CD4-positive, CD25-positive, alpha-beta regulatory T cell (primary cell): ENCODE measurements at regions not wholly inside any gene's neighbourhood (a gene's known extent, or its start where the extent isn't known, plus 50 kb on each side); places are given as distances from the start of the nearest gene placed in this dataset.

Experiments used
- ATAC-seq, 2 donors: fragments of 150-1000 bp; cut with Tn5 transposase; one replicate each; pipeline ENCODE4 v1.10.0; 2021; ENCODE audit warnings: low read depth in 2 of 2, moderate number of reproducible peaks in 2 of 2, moderate library complexity in 1 of 2
- DNase-seq, 3 donors: peaks; one replicate each; pipeline versions ENCODE4 v3.0.0 to v3.0.0-alpha.2; 2012 to 2022; ENCODE audit warnings: mixed read lengths in 1 of 3
- H3K27ac ChIP-seq: one replicate; pipeline ENCODE4 v1.7.0; 2013; ENCODE audit warnings: mild to moderate bottlenecking, low read length; ENCODE audit not compliant: insufficient read depth, poor library complexity, severe bottlenecking
- H3K27me3 ChIP-seq: one replicate; pipeline ENCODE4 v1.7.0; 2013; ENCODE audit warnings: low read length; ENCODE audit not compliant: control insufficient read depth, insufficient read depth
- H3K36me3 ChIP-seq: one replicate; pipeline ENCODE4 v1.7.0; 2013; ENCODE audit warnings: mild to moderate bottlenecking, low read length, moderate library complexity; ENCODE audit not compliant: control insufficient read depth, insufficient read depth
- H3K4me1 ChIP-seq: 2 replicates; pipeline ENCODE4 v1.7.0; 2013; ENCODE audit warnings: mild to moderate bottlenecking, low read length; ENCODE audit not compliant: insufficient read depth, control insufficient read depth, poor library complexity, severe bottlenecking
- H3K4me3 ChIP-seq: one replicate; pipeline ENCODE4 v1.7.0; 2013; ENCODE audit warnings: low read depth, mild to moderate bottlenecking, low read length, moderate library complexity
- H3K9me3 ChIP-seq, 2 experiments: 1 replicate in 1 of 2; 2 replicates in 1 of 2; pipeline ENCODE4 v1.7.0; 2013; ENCODE audit warnings: low read length in 2 of 2, mild to moderate bottlenecking in 1 of 2, moderate library complexity in 1 of 2; ENCODE audit not compliant: control insufficient read depth in 2 of 2
- H3K27ac Mint-ChIP-seq, 3 donors: one replicate each; pipeline ENCODE4 v1.8.0; 2020 to 2022; ENCODE audit warnings: mild to moderate bottlenecking in 3 of 3, mixed read lengths in 3 of 3, moderate library complexity in 2 of 3
- H3K27me3 Mint-ChIP-seq: one replicate; pipeline ENCODE4 v1.8.0; 2022; ENCODE audit warnings: mild to moderate bottlenecking, mixed read lengths
- H3K36me3 Mint-ChIP-seq: one replicate; pipeline ENCODE4 v1.8.0; 2020; ENCODE audit warnings: mixed read lengths
- H3K4me1 Mint-ChIP-seq, 4 donors: one replicate each; pipeline ENCODE4 v1.8.0; 2020 to 2022; ENCODE audit warnings: mixed read lengths in 4 of 4, mild to moderate bottlenecking in 1 of 4
- H3K4me3 Mint-ChIP-seq, 4 donors: one replicate each; pipeline ENCODE4 v1.8.0; 2020 to 2022; ENCODE audit warnings: mild to moderate bottlenecking in 4 of 4, mixed read lengths in 4 of 4, moderate library complexity in 3 of 4
- H3K9me3 Mint-ChIP-seq, 7 donors: one replicate each; pipeline ENCODE4 v1.8.0; 2020 to 2022; ENCODE audit warnings: mixed read lengths in 7 of 7, mild to moderate bottlenecking in 3 of 7, moderate library complexity in 2 of 7

DNA sequence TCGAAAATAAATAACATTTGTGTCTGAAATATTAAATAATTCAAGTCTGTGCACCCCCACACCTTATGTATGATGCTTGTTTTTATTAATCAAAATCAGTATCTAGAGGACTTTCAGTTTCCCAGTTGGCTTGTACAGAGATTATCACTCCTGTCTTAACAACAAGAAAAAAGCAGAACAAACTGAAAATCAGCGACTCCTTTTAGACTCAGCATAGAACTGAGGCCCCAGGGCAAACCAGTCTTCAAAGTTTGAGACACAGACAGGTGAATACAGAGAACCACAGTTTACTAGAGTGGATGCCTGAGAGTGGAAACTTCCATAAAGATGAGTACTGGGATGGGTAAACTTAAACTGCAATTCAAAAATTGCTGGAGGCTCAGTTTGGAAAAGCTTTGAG, 142.8 kb upstream of the KLF8 start:
- ATAC-seq (no peak), DNase-seq (no peak)
- no peaks in the 10 kb centered on the region for H3K36me3 Mint-ChIP-seq
- Histone ChIP-seq H3K4me1 (no peaks in the 10 kb centered on the region), H3K9me3 (no peaks in the 10 kb centered on the region), H3K27me3 (no peaks in the 10 kb centered on the region), H3K27ac (no peak overlapping the region), H3K4me3 (no peak overlapping the region), H3K36me3 (no peaks in the 10 kb centered on the region)
- H3K4me1 Mint-ChIP-seq: no peaks in the 10 kb centered on the region
- H3K4me3 Mint-ChIP-seq: no peak overlapping the region
- H3K27me3 Mint-ChIP-seq: no peaks in the 10 kb centered on the region
- peaks cover 0 to 4% (median 0%) of the 10 kb centered on the region in 7 donors for H3K9me3 Mint-ChIP-seq
- no peak overlapping the region for H3K27ac Mint-ChIP-seq

- Mint-ChIP-seq H3K9me3 (peaks cover 0 to 4% (median 0%) of the 10 kb centered on the region in 7 donors), H3K36me3 (no peaks in the 10 kb centered on the region), H3K4me1 (no peaks in the 10 kb centered on the region), H3K27me3 (no peaks in the 10 kb centered on the region), H3K27ac (no peak overlapping the region), H3K4me3 (no peak overlapping the region)
- Histone ChIP-seq H3K27me3 (no peaks in the 10 kb centered on the region), H3K9me3 (no peaks in the 10 kb centered on the region), H3K36me3 (no peaks in the 10 kb centered on the region), H3K4me1 (no peaks in the 10 kb centered on the region), H3K27ac (no peak overlapping the region), H3K4me3 (no peak overlapping the region)
- ATAC-seq (no peak), DNase-seq (no peak)
Observed at GRCh38 chrX:56099271-56099670, 132.9 kb upstream of the KLF8 start.

- Histone ChIP-seq H3K9me3 (no peaks in the 10 kb centered on the region), H3K36me3 (no peaks in the 10 kb centered on the region), H3K4me3 (no peak overlapping the region), H3K27ac (no peak overlapping the region), H3K27me3 (no peaks in the 10 kb centered on the region), H3K4me1 (no peaks in the 10 kb centered on the region)
- H3K27me3 Mint-ChIP-seq: no peaks in the 10 kb centered on the region
- H3K36me3 Mint-ChIP-seq: no peaks in the 10 kb centered on the region
- DNase-seq (no peak), ATAC-seq (no peak)
- H3K9me3 Mint-ChIP-seq: peaks cover 0 to 19% (median 0%) of the 10 kb centered on the region in 7 donors
- no peak overlapping the region for H3K4me3 Mint-ChIP-seq
- peaks cover 0 to 2% (median 0%) of the 10 kb centered on the region in 4 donors for H3K4me1 Mint-ChIP-seq
- no peak overlapping the region for H3K27ac Mint-ChIP-seq
Observed at GRCh38 chrX:56107320-56107719, 124.8 kb upstream of the KLF8 start.

DNA sequence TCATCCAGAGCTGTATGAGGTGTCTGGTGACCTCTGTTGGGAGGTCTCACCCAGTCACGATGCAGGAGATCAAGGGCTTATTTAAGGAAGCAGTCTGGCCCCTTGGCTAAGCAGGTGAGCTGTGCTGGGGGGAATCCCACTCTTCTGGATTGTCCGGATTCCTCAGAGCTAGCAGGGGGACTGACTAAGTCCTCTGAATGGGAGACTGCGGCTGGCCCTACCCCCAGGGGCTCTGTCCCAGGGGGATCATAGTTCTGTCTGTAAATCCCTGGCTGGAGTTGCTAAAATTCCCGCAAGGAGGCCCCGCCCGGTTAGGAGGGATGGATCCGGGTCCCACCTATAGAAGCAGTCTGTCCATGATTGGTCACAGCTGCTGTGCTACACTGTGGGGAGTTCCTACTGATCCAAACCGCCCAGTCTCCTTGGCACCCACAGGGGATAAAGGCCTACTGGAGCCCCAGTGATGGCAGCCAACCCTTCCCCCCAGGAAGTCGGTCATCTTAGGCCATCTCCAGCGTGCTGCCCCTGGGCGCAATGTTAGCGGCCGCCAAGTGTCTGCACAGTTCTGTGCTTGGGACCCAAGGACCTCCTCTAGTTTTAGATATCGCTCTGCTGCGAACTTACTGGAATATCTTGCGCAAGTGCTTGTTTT, 118.2 kb upstream of the KLF8 start:
- no peaks in the 10 kb centered on the region for H3K27me3 ChIP-seq
- Mint-ChIP-seq H3K4me1 (peaks cover 0 to 2% (median 0%) of the 10 kb centered on the region in 4 donors), H3K9me3 (peaks cover 0 to 7% (median 0%) of the 10 kb centered on the region in 7 donors), H3K27me3 (no peaks in the 10 kb centered on the region), H3K4me3 (no peak overlapping the region), H3K27ac (no peak overlapping the region), H3K36me3 (no peaks in the 10 kb centered on the region)
- no peaks in the 10 kb centered on the region for H3K9me3 ChIP-seq
- no peaks in the 10 kb centered on the region for H3K4me1 ChIP-seq
- H3K27ac ChIP-seq: no peak overlapping the region
- no peaks in the 10 kb centered on the region for H3K36me3 ChIP-seq
- no peak for DNase-seq
- no peak for ATAC-seq
- no peak overlapping the region for H3K4me3 ChIP-seq

- Histone ChIP-seq H3K4me3 (no peak overlapping the region), H3K4me1 (no peaks in the 10 kb centered on the region), H3K27me3 (no peaks in the 10 kb centered on the region), H3K27ac (no peak overlapping the region), H3K9me3 (no peaks in the 10 kb centered on the region), H3K36me3 (no peaks in the 10 kb centered on the region)
- H3K27me3 Mint-ChIP-seq: no peaks in the 10 kb centered on the region
- ATAC-seq: no peak
- DNase-seq: no peak
- peaks cover 0 to 7% (median 0%) of the 10 kb centered on the region in 7 donors for H3K9me3 Mint-ChIP-seq
- no peak overlapping the region for H3K4me3 Mint-ChIP-seq
- H3K27ac Mint-ChIP-seq: no peak overlapping the region
- H3K36me3 Mint-ChIP-seq: no peaks in the 10 kb centered on the region
- H3K4me1 Mint-ChIP-seq: peaks cover 0 to 2% (median 0%) of the 10 kb centered on the region in 4 donors
Observed at GRCh38 chrX:56114437-56114787, 117.7 kb upstream of the KLF8 start.

- Histone ChIP-seq H3K27ac (no peak overlapping the region), H3K27me3 (no peaks in the 10 kb centered on the region), H3K4me1 (no peaks in the 10 kb centered on the region), H3K9me3 (no peaks in the 10 kb centered on the region), H3K36me3 (no peaks in the 10 kb centered on the region), H3K4me3 (no peak overlapping the region)
- Mint-ChIP-seq H3K9me3 (peaks cover 0 to 1% (median 0%) of the 10 kb centered on the region in 7 donors), H3K4me3 (no peak overlapping the region), H3K27me3 (no peaks in the 10 kb centered on the region), H3K27ac (no peak overlapping the region), H3K4me1 (peaks cover 0 to 2% (median 0%) of the 10 kb centered on the region in 4 donors), H3K36me3 (no peaks in the 10 kb centered on the region)
- DNase-seq (no peak), ATAC-seq (no peak)
Observed at GRCh38 chrX:56120242-56120641, 111.9 kb upstream of the KLF8 start.

DNA sequence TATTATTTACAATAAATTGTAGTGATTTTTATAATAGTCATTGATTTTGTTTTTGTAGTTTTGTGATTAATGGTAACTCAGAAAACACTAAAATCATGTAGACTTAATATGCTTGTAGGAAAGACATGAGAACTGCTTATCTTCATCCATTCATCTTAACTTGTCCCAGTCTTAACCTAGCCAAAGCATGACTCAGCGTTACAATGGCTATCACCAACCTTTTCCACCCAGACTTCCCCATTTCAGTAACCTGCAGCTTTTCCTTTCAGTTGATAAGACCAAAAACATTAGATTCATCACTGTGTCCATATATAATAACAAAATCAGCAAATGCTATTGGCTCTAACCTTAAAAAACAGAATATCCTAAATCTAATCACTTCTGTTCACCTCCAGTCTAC, 106.2 kb upstream of the KLF8 start:
- H3K9me3 ChIP-seq: peaks cover 0 to 5% of the 10 kb centered on the region in 2 experiments
- DNase-seq (no peak), ATAC-seq (no peak)
- H3K4me3 Mint-ChIP-seq: peak overlapping the region in 1 of 4 donors; percentile 69
- peaks cover 0 to 16% (median 3%) of the 10 kb centered on the region in 7 donors for H3K9me3 Mint-ChIP-seq
- H3K4me1 ChIP-seq: no peaks in the 10 kb centered on the region
- H3K27ac ChIP-seq: no peak overlapping the region
- no peaks in the 10 kb centered on the region for H3K36me3 ChIP-seq
- no peaks in the 10 kb centered on the region for H3K36me3 Mint-ChIP-seq
- H3K4me1 Mint-ChIP-seq: no peaks in the 10 kb centered on the region
- no peaks in the 10 kb centered on the region for H3K27me3 ChIP-seq
- peaks cover 4% of the 10 kb centered on the region for H3K27me3 Mint-ChIP-seq
- no peak overlapping the region for H3K27ac Mint-ChIP-seq
- no peak overlapping the region for H3K4me3 ChIP-seq

DNA sequence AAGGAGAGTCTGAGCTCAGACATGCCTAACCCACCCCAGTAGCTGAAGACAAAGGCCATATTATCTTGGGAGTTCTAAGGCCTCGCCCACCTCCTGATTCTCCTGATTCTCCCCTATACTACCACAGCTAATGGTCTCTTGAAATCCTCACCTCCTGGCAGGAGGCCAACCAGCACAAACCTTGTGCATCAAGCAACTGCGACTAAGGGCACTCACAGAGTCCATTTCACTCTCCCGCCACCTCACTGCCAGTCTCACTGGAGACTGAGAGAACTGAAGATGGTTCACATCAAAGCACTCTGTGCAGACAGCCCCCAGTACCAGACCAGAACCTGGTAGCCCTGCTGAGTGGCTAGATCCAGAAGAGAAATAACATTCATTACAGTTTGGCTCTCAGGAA, 102.1 kb upstream of the KLF8 start:
- no peaks in the 10 kb centered on the region for H3K36me3 ChIP-seq
- no peaks in the 10 kb centered on the region for H3K4me1 Mint-ChIP-seq
- no peaks in the 10 kb centered on the region for H3K4me1 ChIP-seq
- ATAC-seq: no peak
- no peak overlapping the region for H3K4me3 ChIP-seq
- H3K27me3 ChIP-seq: no peaks in the 10 kb centered on the region
- H3K9me3 ChIP-seq: peaks cover 6 to 7% of the 10 kb centered on the region in 2 experiments
- H3K27ac ChIP-seq: no peak overlapping the region
- peaks cover 0 to 33% (median 12%) of the 10 kb centered on the region in 7 donors for H3K9me3 Mint-ChIP-seq
- no peak for DNase-seq
- H3K27ac Mint-ChIP-seq: no peak overlapping the region
- H3K27me3 Mint-ChIP-seq: peaks cover 4% of the 10 kb centered on the region
- no peaks in the 10 kb centered on the region for H3K36me3 Mint-ChIP-seq
- H3K4me3 Mint-ChIP-seq: no peak overlapping the region
